HEK293 (cell line): ENCODE measurements at regions not wholly inside any gene's neighbourhood (a gene's known extent, or its start where the extent isn't known, plus 50 kb on each side); places are given as distances from the start of the nearest gene placed in this dataset.

ENCODE experiments used
- CTCF ChIA-PET: fragments of 350-600 bp; formaldehyde crosslinking; extraction: SDS; loops from one replicate; lab custom pipeline; 2021; ENCODE audit warnings: antibody characterized with exemption; lab: Yijun Ruan, JAX
- POLR2A ChIA-PET: fragments of 300-600 bp; formaldehyde crosslinking; extraction: SDS; loops from one replicate; lab custom pipeline; 2020; ENCODE audit warnings: antibody characterized with exemption, inconsistent platforms; lab: Yijun Ruan, JAX
- H3K27ac ChIP-seq: fragments of 200-500 bp; sonication (Bioruptor generic); 2 replicates; pipeline ENCODE4 v1.5.1; 2014; ENCODE audit warnings: low read depth, low read length, control low read depth, inconsistent platforms; ENCODE audit errors: extremely low read depth
- H3K36me3 ChIP-seq, 2 experiments: fragments of 200-500 bp in 1 of 2; sonication (Bioruptor generic) in 1 of 2; 1 replicate in 1 of 2; 2 replicates in 1 of 2; pipeline ENCODE4 v1.5.1; 2014 to 2017; ENCODE audit warnings: inconsistent platforms in 2 of 2, low read length in 2 of 2; ENCODE audit not compliant: control insufficient read depth in 2 of 2, insufficient read depth in 1 of 2
- H3K4me1 ChIP-seq: fragments of 200-500 bp; sonication (Bioruptor generic); 2 replicates; pipeline ENCODE4 v1.5.1; 2014; ENCODE audit warnings: mild to moderate bottlenecking, low read length, inconsistent platforms; ENCODE audit not compliant: control insufficient read depth, insufficient read depth
- H3K4me3 ChIP-seq: 2 replicates; pipeline ENCODE4 v1.5.1; 2011; ENCODE audit warnings: low read depth, mild to moderate bottlenecking, control low read depth, low read length, moderate library complexity
- H3K9me3 ChIP-seq: fragments of 200-500 bp; sonication (Bioruptor generic); 2 replicates; pipeline ENCODE4 v1.5.1; 2014; ENCODE audit warnings: low read depth, low read length, inconsistent platforms; ENCODE audit not compliant: control insufficient read depth, insufficient read depth
- KLF1 ChIP-seq: fragments of 450-650 bp; formaldehyde crosslinking; IDR thresholded peaks from 2 replicates; pipeline ENCODE4 v1.5.1; 2016; ENCODE audit warnings: missing biosample characterization, missing genetic modification characterization
- MZF1 ChIP-seq: fragments of 450-650 bp; formaldehyde crosslinking; IDR thresholded peaks from 2 replicates; pipeline ENCODE4 v1.5.1; 2017; ENCODE audit warnings: missing biosample characterization, missing genetic modification characterization, borderline replicate concordance
- OSR2 ChIP-seq: fragments of 450-650 bp; formaldehyde crosslinking; IDR thresholded peaks from 2 replicates; pipeline ENCODE4 v1.5.1; 2016; ENCODE audit warnings: missing biosample characterization, missing genetic modification characterization
- TRIM28 ChIP-seq: IDR thresholded peaks from 2 replicates; pipeline ENCODE4 v1.6.1; 2011; ENCODE audit warnings: low read length, control low read depth, borderline replicate concordance
- WT1 ChIP-seq: fragments of 450-650 bp; formaldehyde crosslinking; IDR thresholded peaks from 2 replicates; pipeline ENCODE4 v1.5.1; 2016; ENCODE audit warnings: missing biosample characterization, missing genetic modification characterization
- YY1 ChIP-seq: fragments of 450-650 bp; formaldehyde crosslinking; IDR thresholded peaks from 2 replicates; pipeline ENCODE4 v1.5.1; 2018; ENCODE audit warnings: missing biosample characterization, missing genetic modification characterization
- ZBTB20 ChIP-seq: fragments of 450-650 bp; formaldehyde crosslinking; IDR thresholded peaks from 2 replicates; pipeline ENCODE4 v1.5.1; 2016; ENCODE audit warnings: missing biosample characterization, missing genetic modification characterization
- ZNF133 ChIP-seq: fragments of 450-650 bp; formaldehyde crosslinking; IDR thresholded peaks from 2 replicates; pipeline ENCODE4 v1.5.1; 2016; ENCODE audit warnings: missing biosample characterization, missing genetic modification characterization
- ZNF214 ChIP-seq: fragments of 450-650 bp; formaldehyde crosslinking; IDR thresholded peaks from 2 replicates; pipeline ENCODE4 v1.5.1; 2017; ENCODE audit warnings: missing biosample characterization, mild to moderate bottlenecking, missing genetic modification characterization, borderline replicate concordance
- ZNF404 ChIP-seq: fragments of 450-650 bp; formaldehyde crosslinking; IDR thresholded peaks from 2 replicates; pipeline ENCODE4 v1.5.1; 2017; ENCODE audit warnings: missing biosample characterization, missing genetic modification characterization
- ZNF416 ChIP-seq: fragments of 450-650 bp; formaldehyde crosslinking; IDR thresholded peaks from 2 replicates; pipeline ENCODE4 v1.5.1; 2016; ENCODE audit warnings: missing biosample characterization, missing genetic modification characterization
- ZNF473 ChIP-seq: fragments of 450-650 bp; formaldehyde crosslinking; IDR thresholded peaks from 2 replicates; pipeline ENCODE4 v1.5.1; 2017; ENCODE audit warnings: missing biosample characterization, missing genetic modification characterization
- ZNF48 ChIP-seq: fragments of 450-650 bp; formaldehyde crosslinking; IDR thresholded peaks from 2 replicates; pipeline ENCODE4 v1.5.1; 2016; ENCODE audit warnings: missing biosample characterization, missing genetic modification characterization
- ZNF529 ChIP-seq: fragments of 450-650 bp; formaldehyde crosslinking; IDR thresholded peaks from 2 replicates; pipeline ENCODE4 v1.5.1; 2017; ENCODE audit warnings: missing genetic modification characterization, missing biosample characterization; ENCODE audit not compliant: insufficient replicate concordance
- ZNF548 ChIP-seq: fragments of 450-650 bp; formaldehyde crosslinking; IDR thresholded peaks from 2 replicates; pipeline ENCODE4 v1.5.1; 2016; ENCODE audit warnings: missing biosample characterization, missing genetic modification characterization
- ZNF549 ChIP-seq: fragments of 450-650 bp; IDR thresholded peaks from 2 replicates; pipeline ENCODE4 v1.5.1; 2018; ENCODE audit warnings: missing biosample characterization, missing genetic modification characterization, mild to moderate bottlenecking, inconsistent platforms, moderate library complexity
- ZNF654 ChIP-seq: fragments of 450-650 bp; formaldehyde crosslinking; IDR thresholded peaks from 2 replicates; pipeline ENCODE4 v1.5.1; 2016; ENCODE audit warnings: low read depth, missing biosample characterization, missing genetic modification characterization
- ZNF747 ChIP-seq: fragments of 450-650 bp; formaldehyde crosslinking; IDR thresholded peaks from 2 replicates; pipeline ENCODE4 v1.5.1; 2016; ENCODE audit warnings: missing biosample characterization, missing genetic modification characterization
- ZNF76 ChIP-seq: fragments of 450-650 bp; formaldehyde crosslinking; IDR thresholded peaks from 2 replicates; pipeline ENCODE4; 2016; ENCODE audit warnings: low read depth, missing biosample characterization, missing genetic modification characterization, borderline replicate concordance
- TF ChIP-seq, protein P1 (sequence below): fragments of 450-650 bp; formaldehyde crosslinking; IDR thresholded peaks from 2 replicates; pipeline ENCODE4 v1.5.1; 2016; ENCODE audit warnings: missing biosample characterization, missing genetic modification characterization

DNA sequence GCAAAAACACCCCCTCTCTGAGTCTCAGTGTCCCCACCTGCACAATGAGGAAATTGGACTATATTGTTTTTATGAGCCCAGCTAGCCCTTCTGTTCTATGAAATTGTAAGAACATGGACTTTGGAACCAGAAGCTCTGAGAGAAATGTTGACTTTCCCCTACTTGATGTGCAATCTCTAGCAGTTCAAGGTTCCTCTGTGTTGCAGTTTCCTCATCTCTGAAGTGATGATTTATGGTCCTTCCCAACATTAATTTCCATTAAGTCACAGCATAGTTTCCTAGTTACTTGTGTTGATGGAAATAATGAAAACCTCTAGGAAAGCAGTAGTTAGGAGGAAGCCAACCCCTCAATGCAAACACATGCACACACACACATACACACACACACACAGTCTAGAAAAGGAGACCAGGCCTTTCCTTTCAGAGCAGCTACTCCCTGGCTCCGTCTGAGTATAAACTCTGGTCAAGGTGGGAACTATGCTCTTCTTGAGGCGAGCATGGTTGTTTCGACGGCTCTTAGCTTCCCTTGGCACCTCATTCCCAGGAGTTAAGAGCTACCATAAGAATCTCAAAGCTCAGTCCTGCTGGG lies 518.4 kb downstream of the SOX6 start:
- POLR2A ChIA-PET, result interaction anchor here (1.0 kb wide), 1 partner anchor 11 kb away, joined by 4 read pairs; no protein-coding TSS in a partner anchor

DNA sequence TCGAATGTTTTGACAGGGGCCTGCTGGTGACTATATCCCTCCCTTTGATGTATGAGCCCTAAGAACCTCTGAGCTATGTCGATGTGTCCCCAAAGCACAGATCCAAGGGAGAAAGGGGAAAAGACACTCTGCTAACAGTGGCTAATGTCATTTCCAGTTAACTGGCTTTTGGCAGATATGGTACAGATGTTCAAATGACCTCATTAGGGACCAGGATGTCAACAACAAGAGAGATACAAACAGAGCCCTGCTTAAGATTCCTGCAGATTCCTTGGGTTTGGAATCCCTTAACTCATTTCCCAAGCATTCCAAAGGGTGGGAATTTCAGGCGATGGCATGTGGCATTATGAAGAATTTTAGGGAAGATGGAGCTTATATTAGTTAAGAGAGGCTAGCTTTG lies 517.3 kb downstream of the SOX6 start:
- CTCF ChIA-PET, result interaction anchor here (0.7 to 1.2 kb wide), 2 partner anchors 12 to 63 kb away, joined by 3 to 4 read pairs; no protein-coding TSS in a partner anchor
- no peaks in the 10 kb centered on the region for H3K9me3 ChIP-seq
- H3K27ac ChIP-seq, result no peak overlapping the region
- H3K36me3 ChIP-seq, result no peaks in the 10 kb centered on the region
- no peaks in the 10 kb centered on the region for H3K4me1 ChIP-seq
- POLR2A ChIA-PET, result interaction anchor here (1.0 kb wide), 1 partner anchor 12 kb away, joined by 4 read pairs; no protein-coding TSS in a partner anchor
- no peak overlapping the region for H3K4me3 ChIP-seq
- TF ChIP-seq ZNF548 (tag by site-specific recombination), result no peak
- no peak for TF ChIP-seq ZNF654 (tag by site-specific recombination)
- TF ChIP-seq OSR2 (tag by site-specific recombination), result no peak
- no peak for TF ChIP-seq TRIM28
- TF ChIP-seq ZNF747 (tag by site-specific recombination), result no peak
- no peak for TF ChIP-seq ZNF473 (tag by site-specific recombination)
- TF ChIP-seq MZF1 (tag by site-specific recombination), result no peak
- no peak for TF ChIP-seq ZNF416 (tag by site-specific recombination)
- TF ChIP-seq YY1 (tag by site-specific recombination), result no peak
- no peak for TF ChIP-seq ZNF214 (tag by site-specific recombination)

More for the DNA sequence above, 518.4 kb downstream of the SOX6 start:
- Histone ChIP-seq H3K27ac (no peak overlapping the region), H3K4me3 (no peak overlapping the region)
- TF ChIP-seq ZNF404 (tag by site-specific recombination) (no peak), ZBTB20 (tag by site-specific recombination) (no peak), WT1 (tag by site-specific recombination) (no peak), ZNF133 (no peak), ZNF48 (tag by site-specific recombination) (no peak), KLF1 (tag by site-specific recombination) (no peak), ZNF529 (tag by site-specific recombination) (no peak), ZNF549 (no peak)
- TF ChIP-seq, all 188 proteins: peak for 0
- H3K9me3 ChIP-seq, result no peaks in the 10 kb centered on the region
- no peaks in the 10 kb centered on the region for H3K36me3 ChIP-seq
- CTCF ChIA-PET, result interaction anchor here (1.2 kb wide), 1 partner anchor 11 kb away, joined by 4 read pairs; no protein-coding TSS in a partner anchor
- no peaks in the 10 kb centered on the region for H3K4me1 ChIP-seq

DNA sequence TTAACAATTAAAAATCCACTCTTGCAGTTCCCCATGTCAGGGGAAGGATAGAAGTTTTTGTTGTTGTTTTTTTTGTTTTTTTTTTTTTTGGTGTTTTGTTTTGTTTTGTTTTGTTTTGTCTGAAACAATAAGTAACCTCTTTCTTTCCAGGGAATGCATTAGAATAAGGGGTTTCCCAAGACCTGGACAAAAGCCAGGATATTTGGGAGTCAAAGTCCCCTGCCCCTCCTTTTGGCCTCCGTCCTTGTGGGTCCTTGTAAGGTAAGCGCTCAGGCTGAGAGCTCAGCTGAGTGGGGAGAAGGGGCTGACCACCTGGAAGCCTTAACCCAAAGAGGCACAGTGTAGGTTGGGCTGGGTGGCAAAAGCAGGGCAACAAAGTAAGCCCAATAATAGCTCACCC lies 515.4 kb downstream of the SOX6 start:
- H3K36me3 ChIP-seq, result no peaks in the 10 kb centered on the region
- H3K27ac ChIP-seq, result no peak overlapping the region
- ChIA-PET POLR2A (no interaction called here), CTCF (interaction anchor here (0.9 kb wide), 2 partner anchors 22 to 215 kb away, joined by 3 to 4 read pairs; no protein-coding TSS in a partner anchor)
- H3K4me3 ChIP-seq, result no peak overlapping the region
- H3K4me1 ChIP-seq, result no peaks in the 10 kb centered on the region
- TF ChIP-seq ZNF76 (tag by site-specific recombination), result no peak
- TF ChIP-seq YY1 (tag by site-specific recombination), result no peak
- TF ChIP-seq, protein P1, sequence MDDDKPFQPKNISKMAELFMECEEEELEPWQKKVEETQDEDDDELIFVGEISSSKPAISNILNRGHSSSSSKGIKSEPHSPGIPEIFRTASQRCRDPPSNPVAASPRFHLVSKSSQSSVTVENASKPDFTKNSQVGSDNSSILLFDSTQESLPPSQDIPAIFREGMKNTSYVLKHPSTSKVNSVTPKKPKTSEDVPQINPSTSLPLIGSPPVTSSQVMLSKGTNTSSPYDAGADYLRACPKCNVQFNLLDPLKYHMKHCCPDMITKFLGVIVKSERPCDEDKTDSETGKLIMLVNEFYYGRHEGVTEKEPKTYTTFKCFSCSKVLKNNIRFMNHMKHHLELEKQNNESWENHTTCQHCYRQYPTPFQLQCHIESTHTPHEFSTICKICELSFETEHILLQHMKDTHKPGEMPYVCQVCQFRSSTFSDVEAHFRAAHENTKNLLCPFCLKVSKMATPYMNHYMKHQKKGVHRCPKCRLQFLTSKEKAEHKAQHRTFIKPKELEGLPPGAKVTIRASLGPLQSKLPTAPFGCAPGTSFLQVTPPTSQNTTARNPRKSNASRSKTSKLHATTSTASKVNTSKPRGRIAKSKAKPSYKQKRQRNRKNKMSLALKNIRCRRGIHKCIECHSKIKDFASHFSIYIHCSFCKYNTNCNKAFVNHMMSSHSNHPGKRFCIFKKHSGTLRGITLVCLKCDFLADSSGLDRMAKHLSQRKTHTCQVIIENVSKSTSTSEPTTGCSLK (tag by site-specific recombination), result no peak
- no peaks in the 10 kb centered on the region for H3K9me3 ChIP-seq
